GM12864 (cell line): ENCODE measurements at regions not wholly inside any gene's neighbourhood (a gene's known extent, or its start where the extent isn't known, plus 50 kb on each side); places are given as distances from the start of the nearest gene placed in this dataset.

Experiments used
- DNase-seq: peaks from one replicate; pipeline ENCODE4 v3.0.0-alpha.2; 2011; ENCODE audit warnings: low read depth
- H3K4me3 ChIP-seq: 2 replicates; pipeline ENCODE4 v1.5.1; 2011; ENCODE audit warnings: mild to moderate bottlenecking, low read depth, low read length, control low read depth
- TF ChIP-seq, protein P1 (sequence below): IDR thresholded peaks from 2 replicates; pipeline ENCODE4 v1.5.1; 2011; ENCODE audit warnings: low read depth, mild to moderate bottlenecking, moderate library complexity, low read length, control low read depth, inconsistent platforms; ENCODE audit errors: missing control alignments

DNA sequence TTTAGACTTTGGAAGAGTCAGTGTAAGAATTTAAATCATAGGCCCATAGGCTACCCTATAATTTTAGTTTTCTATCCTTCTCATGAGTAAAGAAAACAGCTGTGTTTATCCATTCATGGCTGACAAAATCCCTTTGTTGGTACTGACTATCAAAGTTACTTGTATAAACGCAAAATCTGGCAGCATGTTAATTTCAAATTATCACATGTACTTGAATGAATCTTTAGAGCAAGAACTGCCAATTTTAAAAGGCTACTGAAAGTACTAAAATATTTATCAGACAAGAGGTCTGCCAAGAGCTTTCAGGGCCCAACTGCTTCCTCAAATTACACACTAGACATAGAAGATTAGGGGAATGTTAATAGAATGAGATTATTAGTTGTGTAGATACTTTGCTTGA, 66.6 kb downstream of the MYL12B start:
- H3K4me3 ChIP-seq = no peak overlapping the region
- TF ChIP-seq, protein P1, sequence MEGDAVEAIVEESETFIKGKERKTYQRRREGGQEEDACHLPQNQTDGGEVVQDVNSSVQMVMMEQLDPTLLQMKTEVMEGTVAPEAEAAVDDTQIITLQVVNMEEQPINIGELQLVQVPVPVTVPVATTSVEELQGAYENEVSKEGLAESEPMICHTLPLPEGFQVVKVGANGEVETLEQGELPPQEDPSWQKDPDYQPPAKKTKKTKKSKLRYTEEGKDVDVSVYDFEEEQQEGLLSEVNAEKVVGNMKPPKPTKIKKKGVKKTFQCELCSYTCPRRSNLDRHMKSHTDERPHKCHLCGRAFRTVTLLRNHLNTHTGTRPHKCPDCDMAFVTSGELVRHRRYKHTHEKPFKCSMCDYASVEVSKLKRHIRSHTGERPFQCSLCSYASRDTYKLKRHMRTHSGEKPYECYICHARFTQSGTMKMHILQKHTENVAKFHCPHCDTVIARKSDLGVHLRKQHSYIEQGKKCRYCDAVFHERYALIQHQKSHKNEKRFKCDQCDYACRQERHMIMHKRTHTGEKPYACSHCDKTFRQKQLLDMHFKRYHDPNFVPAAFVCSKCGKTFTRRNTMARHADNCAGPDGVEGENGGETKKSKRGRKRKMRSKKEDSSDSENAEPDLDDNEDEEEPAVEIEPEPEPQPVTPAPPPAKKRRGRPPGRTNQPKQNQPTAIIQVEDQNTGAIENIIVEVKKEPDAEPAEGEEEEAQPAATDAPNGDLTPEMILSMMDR = no peak
- DNase-seq = no peak

DNA sequence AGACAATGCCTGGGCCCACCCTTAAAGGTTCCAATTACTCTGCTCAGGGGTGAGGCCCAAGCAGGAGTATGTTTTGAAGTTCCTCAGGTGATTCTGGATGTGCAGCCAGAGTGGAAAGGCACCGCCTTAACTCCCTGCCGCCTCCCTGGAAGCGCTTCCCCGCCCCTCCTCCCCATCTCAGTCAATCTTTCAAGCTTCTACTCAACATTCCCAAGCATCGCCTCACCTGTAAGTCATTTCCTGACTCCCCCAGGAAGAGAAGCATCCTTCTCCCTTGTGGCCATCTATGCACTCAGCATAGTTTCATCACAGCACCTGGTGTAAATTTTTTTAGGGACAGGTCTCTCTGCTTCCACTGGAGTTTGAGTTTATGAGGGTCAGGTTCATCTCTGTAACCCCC, 67.5 kb downstream of the MYL12B start:
- H3K4me3 ChIP-seq = no peak overlapping the region
- no peak for DNase-seq
- TF ChIP-seq, protein P1 = no peak

DNA sequence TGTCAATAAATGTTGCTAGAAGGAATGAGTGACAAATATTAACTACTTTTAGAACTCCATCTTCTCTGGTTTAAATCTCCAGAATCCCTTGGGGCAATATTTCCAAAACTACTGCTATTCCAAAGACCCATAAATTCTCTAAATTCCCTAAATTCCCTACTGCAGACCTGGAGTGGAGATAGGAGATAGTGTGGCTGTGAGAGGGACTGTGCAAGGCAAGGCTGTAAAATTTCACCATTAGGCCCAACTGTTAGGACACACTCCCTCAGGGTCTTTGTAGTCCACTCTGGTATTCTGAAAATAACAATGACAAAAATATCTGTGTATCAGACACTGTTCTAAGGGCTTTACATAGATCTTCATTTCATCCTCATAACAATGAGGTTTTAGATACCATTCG, 67.9 kb downstream of the MYL12B start:
- no peak for DNase-seq
- no peak overlapping the region for H3K4me3 ChIP-seq
- TF ChIP-seq, protein P1 = no peak

DNA sequence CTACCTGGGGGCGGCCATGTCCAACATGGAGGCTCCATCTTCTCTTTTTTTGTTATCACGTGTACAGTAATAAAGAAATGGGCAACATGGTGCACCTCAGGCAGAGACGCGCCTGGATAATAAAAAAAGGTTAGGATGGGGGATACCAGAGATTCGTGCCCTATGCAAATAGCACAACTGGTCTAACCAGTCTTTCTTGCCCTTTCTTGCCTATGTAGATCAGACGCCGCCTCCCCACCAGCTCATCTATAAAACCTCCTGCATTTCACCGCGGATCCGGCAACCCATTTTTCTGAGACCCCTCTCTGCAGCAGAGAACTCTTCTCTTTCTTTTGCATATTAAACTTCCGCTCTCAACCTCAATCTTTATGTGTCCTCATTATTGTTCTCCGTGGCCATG, 68.7 kb downstream of the MYL12B start:
- TF ChIP-seq, protein P1 = no peak
- H3K4me3 ChIP-seq = no peak overlapping the region
- no peak for DNase-seq

DNA sequence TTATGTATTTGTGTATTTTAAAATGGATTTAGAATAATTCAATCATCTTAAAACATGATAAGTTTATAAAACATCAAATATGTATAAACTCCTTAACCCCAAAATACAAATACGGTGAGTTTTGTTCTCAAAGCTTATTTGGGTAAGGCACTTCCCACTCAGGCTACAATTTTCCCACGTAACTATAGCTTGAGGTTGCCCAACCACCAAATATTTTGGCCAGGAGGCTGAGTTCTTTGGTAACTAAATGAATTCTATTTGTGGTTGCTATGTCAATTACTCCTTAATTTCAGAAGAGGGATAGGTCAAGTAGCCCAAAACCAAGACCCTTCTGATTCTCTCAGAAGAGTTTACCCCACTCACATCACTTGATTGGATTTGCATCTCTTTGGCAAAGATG, 70.4 kb downstream of the MYL12B start:
- H3K4me3 ChIP-seq = no peak overlapping the region
- TF ChIP-seq, protein P1 = no peak
- no peak for DNase-seq

DNA sequence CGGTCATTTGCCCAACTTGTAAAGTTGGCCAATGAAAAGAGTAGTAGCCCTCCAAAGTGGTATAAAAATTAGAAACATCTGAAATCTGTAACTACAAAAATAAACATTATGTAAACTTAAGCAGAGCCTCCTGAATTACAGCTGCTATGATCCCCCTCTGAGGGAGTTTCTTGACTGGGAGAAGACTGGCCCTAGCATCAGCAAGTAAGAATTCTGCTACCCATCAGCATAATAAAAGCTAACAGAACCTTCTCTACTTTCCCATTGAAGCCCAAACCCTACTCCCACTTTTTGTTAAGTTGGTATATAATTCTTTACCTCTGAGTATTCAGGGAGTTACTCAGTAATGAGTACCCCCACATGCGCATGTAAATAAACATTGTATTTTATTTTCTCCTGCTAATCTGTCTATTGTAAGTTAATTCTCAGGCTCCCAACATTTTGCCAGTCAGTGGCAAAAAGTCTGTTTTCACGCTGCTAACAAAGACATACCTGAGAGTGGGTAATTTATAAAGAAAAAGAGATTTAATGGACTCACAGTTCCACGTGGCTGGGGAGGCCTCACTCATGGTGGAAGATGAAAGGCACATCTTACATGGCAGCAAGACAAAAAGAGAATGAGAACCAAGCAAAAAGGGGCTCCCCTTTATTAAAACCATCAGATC, 71.3 kb downstream of the MYL12B start:
- no peak for DNase-seq
- no peak overlapping the region for H3K4me3 ChIP-seq
- TF ChIP-seq, protein P1 = no peak

DNA sequence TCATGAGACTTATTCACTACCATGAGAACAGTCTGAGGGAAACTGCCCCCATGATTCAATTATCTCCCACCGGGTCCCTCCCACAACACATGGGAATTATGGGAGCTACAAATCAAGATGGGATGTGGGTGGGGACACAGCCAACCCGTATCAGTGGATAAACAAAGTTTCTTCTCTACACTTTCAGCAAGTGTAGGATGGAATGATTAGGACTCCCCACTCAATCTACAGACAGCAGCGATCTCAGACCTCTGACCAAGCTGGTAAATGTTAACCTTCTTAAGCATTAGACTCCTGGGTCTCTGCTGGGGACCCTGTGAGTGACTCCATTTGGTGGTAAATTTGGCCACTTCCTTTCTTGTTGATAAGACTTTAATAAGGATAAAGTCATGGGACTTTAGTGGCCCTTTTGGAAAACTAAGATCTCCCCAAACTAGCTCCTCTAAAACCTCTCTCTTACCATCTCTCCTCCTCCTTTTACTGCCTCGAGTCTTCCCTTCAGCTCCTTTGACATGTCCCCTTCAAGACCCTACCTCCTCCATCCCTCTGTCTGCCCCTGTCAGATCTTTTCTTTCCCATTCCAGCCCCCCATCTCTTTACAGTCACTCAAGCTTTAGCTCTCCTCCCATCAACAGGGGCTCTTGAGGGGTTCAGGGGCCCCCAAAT, 71.9 kb downstream of the MYL12B start:
- TF ChIP-seq, protein P1 = no peak
- no peak overlapping the region for H3K4me3 ChIP-seq
- no peak for DNase-seq
